Heart right ventricle (tissue), 16 donors: ENCODE measurements at regions not wholly inside any gene's neighbourhood (a gene's known extent, or its start where the extent isn't known, plus 50 kb on each side); places are given as distances from the start of the nearest gene placed in this dataset.

Experiments
- ATAC-seq, 8 donors: fragments of 200-7000 bp; cut with Tn5 transposase; one replicate each; pipeline ENCODE4 v1.9.1; 2020; ENCODE audit warnings: mild to moderate bottlenecking in 8 of 8, moderate library complexity in 8 of 8, moderate number of reproducible peaks in 1 of 8
- DNase-seq, 2 donors: peaks; one replicate each; pipeline ENCODE4 v3.0.0-alpha.2; 2020
- H3K27ac ChIP-seq, 10 donors: fragments of 200-600 bp; sonication (generic) in 2 of 10; one replicate each; pipeline versions ENCODE4 v1.5.0 to v1.8.0; 2020 to 2022; ENCODE audit warnings: mild to moderate bottlenecking in 3 of 10
- H3K27me3 ChIP-seq, 7 donors: fragments of 200-600 bp; one replicate each; pipeline ENCODE4 v1.8.0; 2021 to 2022; ENCODE audit warnings: mild to moderate bottlenecking in 2 of 7
- H3K36me3 ChIP-seq, 9 donors: fragments of 200-600 bp; sonication (generic) in 1 of 9; one replicate each; pipeline versions ENCODE4 v1.5.0 to v1.8.0; 2020 to 2022; ENCODE audit warnings: mild to moderate bottlenecking in 2 of 9
- H3K4me1 ChIP-seq, 9 donors: fragments of 200-600 bp; sonication (generic) in 1 of 9; one replicate each; pipeline versions ENCODE4 v1.5.0 to v1.8.0; 2020 to 2022; ENCODE audit warnings: mild to moderate bottlenecking in 4 of 9
- H3K4me3 ChIP-seq, 10 donors: fragments of 200-600 bp; sonication (generic) in 2 of 10; one replicate each; pipeline versions ENCODE4 v1.5.0 to v1.8.0; 2020 to 2022; ENCODE audit warnings: mild to moderate bottlenecking in 7 of 10, moderate library complexity in 2 of 10
- H3K9me3 ChIP-seq, 11 donors: fragments of 200-600 bp in 10 of 11; sonication (generic) in 2 of 11; one replicate each; pipeline versions ENCODE4 v1.5.0 to v1.8.0; 2013 to 2022; ENCODE audit warnings: mild to moderate bottlenecking in 2 of 11, control low read depth in 1 of 11, moderate library complexity in 1 of 11
- WGBS, 2 donors: extraction: QIAGEN DNeasy Blood & Tissue Kit; methylation state at CpG; one replicate each; pipeline ENCODE4 v1.1.7; 2013; ENCODE audit warnings: inconsistent platforms in 1 of 2; 5-methylcytosine and 5-hydroxymethylcytosine counted together
- intact Hi-C, 10 donors: fragments of 100-400 bp; cut with DNase I; formaldehyde crosslinking; loops; one replicate each; pipeline versions ENCODE4 v1.11.1 to v1.14.2; 2022
- TF ChIP-seq, protein P1 (sequence below), 9 donors: fragments of 200-600 bp; sonication (generic) in 2 of 9; IDR thresholded peaks; one replicate each; pipeline versions ENCODE4 v1.5.0 to v1.8.0; 2021 to 2022; ENCODE audit warnings: antibody characterized with exemption in 9 of 9, mild to moderate bottlenecking in 5 of 9, moderate library complexity in 1 of 9
- donor health status: Arrhythmogenic right ventricular cardiomyopathy.
- donor health status: ischemic (EF 13 %, LVEDD 7.1; RV severe dilation, severe dysfunction).
- donor health status: healthy with polysubstance abuse.
- donor health status: DM: no; HTN: yes; CAD: no.
- donor health status: DM: no; HTN: no; CAD: no.
- donor health status: ischemic (EF 25% LVEDD 6.9; RV normal size, moderate dysfunction).
- donor health status: ischemic (EF 25% LVEDD 5.7; RV mildly dilated, moderate dysfunction).
- donor health status: healthy.
- donor health status: DM: yes; HTN: yes; CAD: no.
- donor health status: Ischemic cardiomyopathy.
- donor health status: ischemic (EF 35%, LVEDD 5.7; RV mildly dilated, moderate dysfunction).
- donor health status: nonischemic (EF 11% LVEDD 7.7; RV severe dilation, severe dysfunction).
- donor health status: DM: yes; HTN: yes; CAD: no.
- donor health status: PGD.
- donor health status: ischemic (EF 29% LVEDD 5.4; RV normal size, mild dysfunction).
- donor health status: nonischemic (EF 23%, LVEDD 6.1; RV moderate dilation, normal function).

DNA sequence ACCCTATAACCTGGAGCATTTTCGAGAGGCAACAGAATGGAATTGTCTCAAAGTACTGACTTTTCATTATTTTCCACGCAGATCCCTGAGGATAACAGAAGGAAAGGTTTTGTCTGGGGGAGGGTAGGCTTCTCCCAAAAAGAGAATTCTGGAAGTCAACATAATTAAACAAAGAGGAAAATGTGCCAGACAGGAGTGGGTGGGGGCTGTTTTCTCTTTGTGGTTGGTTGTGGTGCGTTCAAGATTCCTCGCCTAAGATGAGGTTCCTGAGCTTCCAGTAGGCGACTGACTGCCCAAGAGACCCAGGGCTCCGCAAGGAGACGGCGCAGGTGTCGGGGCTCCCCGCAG lies 70.4 kb downstream of the SOX4 start:
- TF ChIP-seq, protein P1, sequence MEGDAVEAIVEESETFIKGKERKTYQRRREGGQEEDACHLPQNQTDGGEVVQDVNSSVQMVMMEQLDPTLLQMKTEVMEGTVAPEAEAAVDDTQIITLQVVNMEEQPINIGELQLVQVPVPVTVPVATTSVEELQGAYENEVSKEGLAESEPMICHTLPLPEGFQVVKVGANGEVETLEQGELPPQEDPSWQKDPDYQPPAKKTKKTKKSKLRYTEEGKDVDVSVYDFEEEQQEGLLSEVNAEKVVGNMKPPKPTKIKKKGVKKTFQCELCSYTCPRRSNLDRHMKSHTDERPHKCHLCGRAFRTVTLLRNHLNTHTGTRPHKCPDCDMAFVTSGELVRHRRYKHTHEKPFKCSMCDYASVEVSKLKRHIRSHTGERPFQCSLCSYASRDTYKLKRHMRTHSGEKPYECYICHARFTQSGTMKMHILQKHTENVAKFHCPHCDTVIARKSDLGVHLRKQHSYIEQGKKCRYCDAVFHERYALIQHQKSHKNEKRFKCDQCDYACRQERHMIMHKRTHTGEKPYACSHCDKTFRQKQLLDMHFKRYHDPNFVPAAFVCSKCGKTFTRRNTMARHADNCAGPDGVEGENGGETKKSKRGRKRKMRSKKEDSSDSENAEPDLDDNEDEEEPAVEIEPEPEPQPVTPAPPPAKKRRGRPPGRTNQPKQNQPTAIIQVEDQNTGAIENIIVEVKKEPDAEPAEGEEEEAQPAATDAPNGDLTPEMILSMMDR (IDR thresholded peaks at IDR 0.05), result no peak
- H3K4me3 ChIP-seq, result peak overlapping the region; percentile 36 to 79 (median 60)
- no peaks in the 10 kb centered on the region for H3K36me3 ChIP-seq
- H3K9me3 ChIP-seq, result no peaks in the 10 kb centered on the region
- no peak for DNase-seq
- ATAC-seq, result no peak
- peaks cover 0 to 67% (median 38%) of the 10 kb centered on the region in 7 donors for H3K27me3 ChIP-seq
- H3K4me1 ChIP-seq, result peaks cover 0 to 31% (median 23%) of the 10 kb centered on the region in 9 donors
- H3K27ac ChIP-seq, result peak overlapping the region in 6 of 10 donors; percentile 44 to 72 (median 62)
- intact Hi-C loops, result loop anchor here in 1 of 10 donors (10.0 kb wide), 1 partner anchor 69 kb away; the partner anchor contains the start of gene SOX4
- 27 to 38% methylated on average over 10 of the region's 10 CpGs for WGBS, 2 donors

DNA sequence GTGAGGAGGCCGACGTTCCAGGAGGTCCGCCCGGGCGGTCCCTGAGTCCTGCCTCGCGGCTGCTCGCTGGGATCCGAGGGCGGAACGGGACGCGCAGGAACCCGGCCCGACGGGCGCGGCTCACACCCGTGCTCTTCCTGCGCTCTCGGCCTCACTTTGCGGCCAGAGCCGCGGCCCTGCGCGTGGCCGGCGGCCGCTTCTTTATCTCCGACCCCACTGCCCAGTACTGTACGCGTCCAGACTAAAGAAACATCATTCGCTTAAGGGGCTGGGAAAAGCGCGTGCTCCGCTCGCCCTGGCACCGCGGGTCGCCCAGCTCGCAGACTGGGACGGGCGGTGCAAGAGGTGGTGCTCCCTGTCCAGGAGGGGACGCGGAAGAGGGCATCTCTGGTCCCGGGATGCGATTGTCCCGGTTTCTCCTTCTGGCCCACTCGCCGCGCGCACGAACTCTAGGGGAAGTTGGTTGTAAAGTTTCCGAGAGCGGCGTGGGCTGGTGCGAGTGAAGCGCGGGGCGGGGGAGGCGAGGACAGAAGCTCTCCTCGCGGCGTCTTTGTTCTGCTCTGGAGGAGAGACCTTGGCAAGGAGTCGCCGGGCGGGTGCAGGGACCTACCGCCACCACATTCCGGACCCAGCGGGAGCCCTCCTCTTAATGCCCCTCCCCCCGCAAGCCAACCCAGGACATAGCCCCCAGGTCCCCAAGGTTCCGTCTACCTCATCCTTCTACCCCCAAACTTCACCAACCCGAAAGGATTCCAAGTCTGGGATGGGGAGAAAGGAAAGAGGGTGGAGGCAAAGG lies 71.0 kb downstream of the SOX4 start:
- TF ChIP-seq, protein P1 (IDR thresholded peaks at IDR 0.05), result peak in 1 of 9 donors; percentile 11
- Histone ChIP-seq H3K27ac (peak overlapping the region in 8 of 10 donors; percentile 24 to 72 (median 50)), H3K9me3 (no peaks in the 10 kb centered on the region), H3K4me3 (peak overlapping the region; percentile 36 to 79 (median 60)), H3K4me1 (peaks cover 0 to 31% (median 23%) of the 10 kb centered on the region in 9 donors), H3K27me3 (peaks cover 0 to 70% (median 38%) of the 10 kb centered on the region in 7 donors), H3K36me3 (no peaks in the 10 kb centered on the region)
- DNase-seq (peak; percentile 36), ATAC-seq (peak; percentile 58 to 81 (median 60))
- intact Hi-C loops, result loop anchor here in 4 of 10 donors (5.0 to 10.0 kb wide), 3 partner anchors 67 to 72 kb away; partner anchors contain the start of gene SOX4 (in 2 of the 4)
- WGBS, 2 donors, result 2% methylated on average over 71 to 73 of the region's 73 CpGs

DNA sequence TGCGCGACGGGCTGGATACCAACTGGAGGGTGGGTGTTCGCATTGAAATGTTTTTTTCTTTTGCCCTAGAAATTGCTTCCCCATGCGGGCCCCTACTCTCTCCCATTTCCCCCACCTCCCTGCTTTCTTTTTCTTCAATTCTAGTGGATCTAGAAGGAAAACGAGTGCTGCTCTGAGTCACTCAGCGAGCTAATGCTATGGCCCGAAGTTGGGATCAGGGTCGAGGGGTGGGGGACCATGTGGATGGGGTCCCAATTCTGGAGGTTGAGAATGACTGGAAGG lies 71.5 kb downstream of the SOX4 start:
- peaks cover 0 to 31% (median 23%) of the 10 kb centered on the region in 9 donors for H3K4me1 ChIP-seq
- peak overlapping the region in 3 of 10 donors; percentile 44 to 69 (median 55) for H3K27ac ChIP-seq
- H3K36me3 ChIP-seq, result no peaks in the 10 kb centered on the region
- peaks cover 0 to 70% (median 38%) of the 10 kb centered on the region in 7 donors for H3K27me3 ChIP-seq
- TF ChIP-seq, protein P1 (IDR thresholded peaks at IDR 0.05), result no peak
- DNase-seq, result no peak
- no peaks in the 10 kb centered on the region for H3K9me3 ChIP-seq
- peak overlapping the region; percentile 36 to 79 (median 60) for H3K4me3 ChIP-seq
- peak in 3 of 8 donors; percentile 12 to 19 (median 14) for ATAC-seq
- intact Hi-C loops, result loop anchor here in 4 of 10 donors (5.0 to 10.0 kb wide), 3 partner anchors 68 to 73 kb away; partner anchors contain the start of gene SOX4 (in 2 of the 4)
- WGBS, 2 donors, result 2% methylated on average over 9 of the region's 9 CpGs

DNA sequence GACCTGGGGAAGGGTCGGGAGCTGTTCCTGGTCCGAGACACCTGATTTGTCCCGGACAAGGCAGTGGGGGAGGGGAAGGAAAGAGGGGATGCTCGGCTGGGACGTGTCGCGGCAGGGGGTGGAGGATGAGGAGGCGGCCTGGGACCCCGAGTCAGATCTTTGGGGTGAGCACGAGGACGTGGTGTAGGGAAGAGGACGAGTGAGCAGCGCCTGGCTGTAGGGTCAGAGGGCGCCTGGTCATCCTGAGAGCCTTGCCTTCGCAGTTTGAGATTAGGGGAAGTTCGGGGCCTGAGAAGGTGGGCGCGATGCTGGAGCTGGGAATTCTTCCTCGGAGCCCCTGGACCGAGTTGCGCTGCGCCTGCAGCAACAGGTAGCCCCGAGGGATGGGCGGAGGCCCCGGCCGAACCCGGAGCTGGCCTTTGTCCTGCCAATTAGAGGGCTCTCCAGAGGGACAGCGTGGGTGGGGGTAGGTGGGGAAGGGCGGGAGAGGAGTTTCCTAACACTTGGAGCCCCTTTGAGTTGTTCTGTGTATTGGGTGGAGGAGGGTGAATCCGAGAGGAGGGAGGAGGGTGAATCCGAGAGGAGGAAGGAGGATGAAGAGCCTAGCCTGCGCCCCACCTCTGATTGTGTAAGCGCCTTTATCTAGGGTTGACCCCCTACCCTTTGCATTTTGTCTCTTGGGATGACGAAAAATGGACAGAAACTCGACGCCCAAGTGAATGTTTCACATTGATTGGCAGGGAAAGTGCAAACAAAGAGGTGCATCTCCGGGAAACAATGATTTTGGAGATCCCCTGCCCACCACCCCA lies 72.0 kb downstream of the SOX4 start:
- H3K4me1 ChIP-seq, result peaks cover 0 to 31% (median 23%) of the 10 kb centered on the region in 9 donors
- ATAC-seq, result peak in 7 of 8 donors; percentile 9 to 47 (median 36)

More for the DNA sequence above, 72.0 kb downstream of the SOX4 start:
- Histone ChIP-seq H3K4me3 (peak overlapping the region; percentile 36 to 79 (median 60)), H3K36me3 (no peaks in the 10 kb centered on the region), H3K27ac (peak overlapping the region in 7 of 10 donors; percentile 52 to 72 (median 64)), H3K27me3 (peaks cover 0 to 70% (median 38%) of the 10 kb centered on the region in 7 donors), H3K9me3 (no peaks in the 10 kb centered on the region)
- 1 to 2% methylated on average over 37 of the region's 37 CpGs for WGBS, 2 donors
- TF ChIP-seq, protein P1 (IDR thresholded peaks at IDR 0.05), result no peak
- intact Hi-C loops, result loop anchor here in 4 of 10 donors (5.0 to 10.0 kb wide), 3 partner anchors 68 to 73 kb away; partner anchors contain the start of gene SOX4 (in 2 of the 4)
- peak in 1 of 2 donors; percentile 9 for DNase-seq
